KOPT-K1 (cell line): ENCODE measurements at regions not wholly inside any gene's neighbourhood (a gene's known extent, or its start where the extent isn't known, plus 50 kb on each side); places are given as distances from the start of the nearest gene placed in this dataset.

Source experiments
- H3K27ac ChIP-seq: fragments of 200-600 bp; sonication (generic); 2 replicates; pipeline ENCODE4 v1.5.1; 2016; ENCODE audit warnings: antibody characterized with exemption, mild to moderate bottlenecking, low read depth, low read length; ENCODE audit not compliant: poor library complexity, severe bottlenecking
- H3K36me3 ChIP-seq: fragments of 200-600 bp; sonication (generic); 2 replicates; pipeline ENCODE4 v1.5.1; 2017; ENCODE audit warnings: antibody characterized with exemption, mild to moderate bottlenecking, low read length, moderate library complexity; ENCODE audit not compliant: insufficient read depth
- H3K9me3 ChIP-seq: fragments of 200-600 bp; sonication (generic); 2 replicates; pipeline ENCODE4 v1.5.1; 2017; ENCODE audit warnings: antibody characterized with exemption, low read length, mild to moderate bottlenecking; ENCODE audit not compliant: insufficient read depth, poor library complexity, severe bottlenecking

GRCh38 chrX:45712067-45712466 is 511.4 kb upstream of the DIPK2B start:
- H3K36me3 ChIP-seq: no peaks in the 10 kb centered on the region
- H3K9me3 ChIP-seq: no peaks in the 10 kb centered on the region
- no peak overlapping the region for H3K27ac ChIP-seq

DNA sequence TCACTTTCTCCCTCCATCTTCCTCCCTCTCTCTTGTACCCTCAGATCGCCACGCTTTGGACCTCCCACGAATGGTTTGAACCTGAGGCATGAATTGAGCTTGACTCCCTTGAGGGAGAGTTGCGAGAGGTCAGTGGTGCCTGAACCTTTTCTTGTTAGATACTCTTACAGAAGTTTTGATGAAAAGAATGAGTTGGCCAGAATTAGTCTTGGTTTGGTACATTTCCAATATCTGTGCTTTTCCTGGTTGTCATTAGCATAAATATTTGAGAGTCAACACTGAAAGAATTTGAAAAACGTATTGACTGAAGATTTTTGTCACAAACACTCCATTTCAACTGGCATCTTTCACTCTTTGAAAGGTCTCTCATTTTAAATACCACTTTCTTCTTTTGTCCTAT is 510.6 kb upstream of the DIPK2B start:
- no peaks in the 10 kb centered on the region for H3K36me3 ChIP-seq
- no peak overlapping the region for H3K27ac ChIP-seq
- H3K9me3 ChIP-seq: no peaks in the 10 kb centered on the region

GRCh38 chrX:45710081-45710801 is 509.6 kb upstream of the DIPK2B start:
- Histone ChIP-seq H3K36me3 (no peaks in the 10 kb centered on the region), H3K9me3 (no peaks in the 10 kb centered on the region), H3K27ac (no peak overlapping the region)

DNA sequence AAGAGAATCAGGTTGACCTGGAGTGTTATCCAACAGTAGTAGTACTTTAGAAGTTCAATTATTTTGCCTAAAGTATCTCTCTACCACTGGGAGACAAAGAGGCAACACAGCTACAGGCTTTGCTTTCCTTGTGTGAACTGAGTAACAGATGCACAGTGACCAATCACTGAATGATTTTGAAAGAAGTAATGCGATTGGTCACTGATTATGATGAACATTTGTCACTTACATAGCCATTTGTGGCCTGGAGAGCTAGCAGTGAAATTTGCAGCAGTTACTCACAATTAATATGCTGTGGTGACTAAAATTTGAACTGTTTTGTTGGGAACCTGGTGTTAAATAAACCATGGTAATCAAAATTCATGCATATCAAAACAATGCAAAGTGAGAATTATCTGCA is 508.7 kb upstream of the DIPK2B start:
- Histone ChIP-seq H3K27ac (no peak overlapping the region), H3K9me3 (no peaks in the 10 kb centered on the region), H3K36me3 (no peaks in the 10 kb centered on the region)

- Histone ChIP-seq H3K36me3 (no peaks in the 10 kb centered on the region), H3K27ac (no peak overlapping the region), H3K9me3 (no peaks in the 10 kb centered on the region)
Observed at GRCh38 chrX:45699158-45699557, 498.5 kb upstream of the DIPK2B start.

GRCh38 chrX:45697591-45697990 is 496.9 kb upstream of the DIPK2B start:
- no peaks in the 10 kb centered on the region for H3K9me3 ChIP-seq
- H3K36me3 ChIP-seq: no peaks in the 10 kb centered on the region
- no peak overlapping the region for H3K27ac ChIP-seq

DNA sequence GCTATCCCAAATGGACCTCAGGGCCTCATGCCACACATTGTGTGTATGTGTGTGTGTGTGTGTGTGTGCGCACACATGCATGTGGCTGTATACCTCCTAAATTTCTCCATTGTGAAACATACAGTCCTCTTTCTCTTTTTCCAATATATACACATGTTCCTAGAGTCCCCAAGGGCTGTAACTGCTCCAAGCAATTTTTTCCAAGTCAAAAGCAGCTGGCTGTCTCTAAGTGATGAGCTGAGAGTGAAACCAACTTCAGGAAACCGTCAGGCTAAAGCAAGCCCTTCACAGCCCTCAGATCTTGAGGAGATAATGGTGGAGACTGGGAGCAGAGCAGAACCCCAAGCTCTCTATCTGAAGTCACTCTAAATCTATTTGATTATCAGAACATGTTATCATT is 496.1 kb upstream of the DIPK2B start:
- Histone ChIP-seq H3K9me3 (no peaks in the 10 kb centered on the region), H3K27ac (no peak overlapping the region), H3K36me3 (no peaks in the 10 kb centered on the region)

DNA sequence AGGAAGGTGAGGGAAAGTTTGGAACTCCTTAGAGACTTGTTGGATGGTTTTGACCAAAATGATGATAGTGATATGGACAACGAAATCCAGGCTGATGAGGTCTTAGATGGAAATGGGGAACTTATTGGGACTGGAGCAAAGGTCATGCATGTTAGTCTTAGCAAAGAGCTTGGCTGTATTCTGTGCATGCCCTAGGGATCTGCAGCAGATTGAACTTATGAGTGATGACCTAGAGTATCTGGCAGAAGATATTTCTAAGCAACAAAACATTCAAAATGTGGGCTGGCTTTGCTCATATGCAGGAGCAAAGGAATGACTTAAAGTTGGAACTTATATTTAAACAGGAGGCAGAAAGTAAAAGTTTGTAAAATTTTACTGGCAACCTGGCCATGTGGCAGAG is 489.3 kb upstream of the DIPK2B start:
- Histone ChIP-seq H3K27ac (no peak overlapping the region), H3K36me3 (no peaks in the 10 kb centered on the region), H3K9me3 (no peaks in the 10 kb centered on the region)

- Histone ChIP-seq H3K27ac (no peak overlapping the region), H3K36me3 (no peaks in the 10 kb centered on the region), H3K9me3 (no peaks in the 10 kb centered on the region)
Observed at GRCh38 chrX:45683914-45684313, 483.2 kb upstream of the DIPK2B start.

DNA sequence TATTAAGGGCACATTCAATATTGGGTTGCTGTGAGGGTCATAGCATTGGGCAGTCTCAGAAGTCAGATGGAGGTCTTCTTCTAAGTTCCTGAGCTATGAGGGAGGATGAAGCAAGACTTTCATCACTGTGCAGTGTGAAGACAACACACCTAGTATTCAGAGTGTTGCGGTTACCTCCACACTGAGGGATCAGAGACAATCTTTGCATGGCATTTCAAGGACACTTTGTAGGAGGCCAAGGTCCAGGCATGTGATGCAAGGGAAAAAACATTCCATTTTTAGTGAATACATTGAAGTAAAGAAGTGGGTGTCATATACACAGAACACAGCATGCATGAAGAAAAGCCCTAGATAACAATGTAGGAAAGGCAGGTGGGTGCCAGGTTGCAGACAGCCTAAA is 481.2 kb upstream of the DIPK2B start:
- Histone ChIP-seq H3K27ac (no peak overlapping the region), H3K9me3 (no peaks in the 10 kb centered on the region), H3K36me3 (no peaks in the 10 kb centered on the region)

DNA sequence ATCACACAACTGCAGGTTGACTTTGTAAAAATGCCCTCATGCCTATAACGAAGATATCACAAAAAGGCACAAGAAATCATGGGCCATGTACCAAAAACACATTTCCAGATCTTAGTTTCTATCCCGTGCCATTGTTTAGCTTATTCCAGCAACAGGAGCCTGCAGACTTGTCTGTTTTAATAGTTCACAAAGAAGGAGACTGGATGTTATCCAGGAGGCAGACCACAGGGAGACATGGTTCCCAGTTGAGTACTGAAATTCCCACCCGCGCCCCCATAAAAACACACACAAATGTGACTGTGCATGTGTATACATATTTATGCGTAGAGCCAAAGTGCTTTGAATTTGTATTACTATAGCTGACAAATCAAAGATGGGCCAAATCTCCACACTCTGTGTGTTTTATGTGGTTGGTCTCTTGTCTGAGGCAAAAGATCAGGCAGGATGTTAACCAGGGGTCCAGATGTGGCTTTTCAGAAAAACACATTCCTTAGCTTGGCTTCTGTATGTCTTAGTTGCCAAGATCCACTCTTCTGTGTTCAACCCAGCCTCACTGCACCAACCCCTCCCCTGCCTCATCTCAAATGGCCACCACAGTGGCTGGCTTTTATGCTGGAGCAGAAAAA is 469.2 kb upstream of the DIPK2B start:
- Histone ChIP-seq H3K36me3 (no peaks in the 10 kb centered on the region), H3K9me3 (no peaks in the 10 kb centered on the region), H3K27ac (no peak overlapping the region)

DNA sequence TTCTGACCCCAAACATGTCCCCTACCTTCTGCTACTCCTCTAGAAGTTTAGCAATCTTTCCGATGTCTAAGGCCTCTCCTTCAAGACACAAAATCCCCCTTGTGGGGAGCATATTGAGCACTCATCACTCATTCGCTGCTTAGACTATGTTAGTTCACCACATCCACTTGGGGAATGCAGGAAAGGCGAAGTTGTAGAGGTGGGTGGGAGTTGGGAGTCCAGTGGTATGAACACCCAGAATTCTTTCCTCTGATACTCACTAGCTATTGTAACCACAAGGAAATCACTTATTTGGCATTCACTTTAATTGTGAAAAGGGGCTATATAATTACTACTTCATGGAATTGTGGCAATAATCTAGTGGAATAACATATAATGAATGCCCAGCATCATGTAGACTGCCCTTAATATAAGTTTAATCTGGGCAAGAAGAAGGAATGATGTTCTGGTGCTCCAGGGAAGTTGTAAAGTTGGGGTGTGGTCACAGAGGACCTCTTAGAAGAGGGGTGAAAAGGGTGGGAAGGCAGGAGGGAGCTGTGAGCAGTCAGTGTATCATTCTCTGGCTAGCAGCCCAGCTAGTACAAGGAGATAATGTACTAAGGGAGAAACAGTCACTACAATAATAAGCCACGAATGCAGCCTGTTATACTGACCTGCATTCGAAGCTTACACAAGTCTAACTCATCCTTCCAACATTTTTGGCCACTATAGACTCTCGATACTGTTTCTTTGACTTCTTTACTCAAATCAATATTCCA is 468.2 kb upstream of the DIPK2B start:
- H3K27ac ChIP-seq: no peak overlapping the region
- no peaks in the 10 kb centered on the region for H3K9me3 ChIP-seq
- H3K36me3 ChIP-seq: no peaks in the 10 kb centered on the region

GRCh38 chrX:45667666-45668065 is 467.0 kb upstream of the DIPK2B start:
- Histone ChIP-seq H3K9me3 (no peaks in the 10 kb centered on the region), H3K36me3 (no peaks in the 10 kb centered on the region), H3K27ac (no peak overlapping the region)

GRCh38 chrX:45664727-45665290 is 464.1 kb upstream of the DIPK2B start:
- Histone ChIP-seq H3K9me3 (no peaks in the 10 kb centered on the region), H3K27ac (no peak overlapping the region), H3K36me3 (no peaks in the 10 kb centered on the region)

- H3K36me3 ChIP-seq: no peaks in the 10 kb centered on the region
- no peak overlapping the region for H3K27ac ChIP-seq
- H3K9me3 ChIP-seq: peaks cover 8% of the 10 kb centered on the region
Observed at GRCh38 chrX:45660477-45660876, 459.8 kb upstream of the DIPK2B start.
